OCI-LY7 (cell line): ENCODE measurements at regions not wholly inside any gene's neighbourhood (a gene's known extent, or its start where the extent isn't known, plus 50 kb on each side); places are given as distances from the start of the nearest gene placed in this dataset.

Experiments used
- EZH2phosphoT487 ChIP-seq: fragments of 200-600 bp; sonication (generic); IDR thresholded peaks from 2 replicates; pipeline ENCODE4 v1.6.1; 2018; ENCODE audit warnings: low read depth, borderline replicate concordance, mild to moderate bottlenecking, mixed run types, antibody characterized with exemption, low read length, moderate library complexity, mixed read lengths
- TF ChIP-seq, protein P1 (sequence below): fragments of 200-600 bp; sonication (generic); conservative IDR thresholded peaks from 2 replicates; pipeline ENCODE4 v1.5.1; 2014; ENCODE audit warnings: mild to moderate bottlenecking, antibody characterized with exemption, low read length, moderate library complexity, mixed read lengths

DNA sequence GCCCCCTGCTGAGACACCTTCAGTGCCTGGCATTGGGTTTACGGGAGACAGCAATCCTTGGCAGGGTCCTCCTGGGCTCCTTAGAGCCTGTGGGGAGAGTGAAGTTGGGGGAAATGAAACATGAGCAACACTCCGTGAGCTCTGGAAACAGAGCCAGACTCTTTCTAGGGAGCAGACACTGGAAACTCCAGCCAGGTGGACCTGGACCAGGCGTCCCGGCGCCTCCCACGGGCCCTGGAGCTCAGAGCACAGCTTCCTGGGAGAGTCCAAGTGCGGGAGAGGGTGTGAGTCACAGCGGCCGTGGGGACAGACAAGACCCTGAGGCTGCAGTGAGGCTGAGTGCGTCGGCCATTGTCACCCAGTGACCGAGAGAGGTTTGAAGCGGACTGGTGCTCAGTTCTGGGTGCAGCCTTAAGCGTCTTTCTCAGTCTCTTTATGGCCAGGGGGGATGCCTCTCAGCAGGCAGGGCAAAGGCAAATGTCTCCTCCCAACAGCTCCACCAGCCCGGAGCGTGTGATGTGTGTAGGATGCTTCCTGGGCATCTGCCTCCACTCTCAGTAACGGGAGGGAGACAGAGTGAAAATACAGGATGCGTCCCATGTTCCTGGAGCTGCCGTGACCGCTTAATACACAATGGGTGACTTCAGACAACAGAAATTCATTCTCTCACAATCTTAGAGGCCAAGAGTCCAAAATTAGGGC is 399.2 kb downstream of the SHANK2 start:
- TF ChIP-seq, protein P1, sequence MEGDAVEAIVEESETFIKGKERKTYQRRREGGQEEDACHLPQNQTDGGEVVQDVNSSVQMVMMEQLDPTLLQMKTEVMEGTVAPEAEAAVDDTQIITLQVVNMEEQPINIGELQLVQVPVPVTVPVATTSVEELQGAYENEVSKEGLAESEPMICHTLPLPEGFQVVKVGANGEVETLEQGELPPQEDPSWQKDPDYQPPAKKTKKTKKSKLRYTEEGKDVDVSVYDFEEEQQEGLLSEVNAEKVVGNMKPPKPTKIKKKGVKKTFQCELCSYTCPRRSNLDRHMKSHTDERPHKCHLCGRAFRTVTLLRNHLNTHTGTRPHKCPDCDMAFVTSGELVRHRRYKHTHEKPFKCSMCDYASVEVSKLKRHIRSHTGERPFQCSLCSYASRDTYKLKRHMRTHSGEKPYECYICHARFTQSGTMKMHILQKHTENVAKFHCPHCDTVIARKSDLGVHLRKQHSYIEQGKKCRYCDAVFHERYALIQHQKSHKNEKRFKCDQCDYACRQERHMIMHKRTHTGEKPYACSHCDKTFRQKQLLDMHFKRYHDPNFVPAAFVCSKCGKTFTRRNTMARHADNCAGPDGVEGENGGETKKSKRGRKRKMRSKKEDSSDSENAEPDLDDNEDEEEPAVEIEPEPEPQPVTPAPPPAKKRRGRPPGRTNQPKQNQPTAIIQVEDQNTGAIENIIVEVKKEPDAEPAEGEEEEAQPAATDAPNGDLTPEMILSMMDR: no peak
- TF ChIP-seq EZH2phosphoT487: no peak
